WERI-Rb-1 (cell line): ENCODE measurements at regions not wholly inside any gene's neighbourhood (a gene's known extent, or its start where the extent isn't known, plus 50 kb on each side); places are given as distances from the start of the nearest gene placed in this dataset.

Experiments
- DNase-seq: peaks from one replicate; pipeline ENCODE4 v3.0.0-alpha.2; 2020
- H3K27ac ChIP-seq: fragments of 250-450 bp; sonication (Bioruptor Pico); 2 replicates; pipeline ENCODE4 v1.5.1; 2020; ENCODE audit warnings: mild to moderate bottlenecking, moderate library complexity
- H3K27me3 ChIP-seq: fragments of 250-450 bp; sonication (Bioruptor Pico); 2 replicates; pipeline ENCODE4 v1.5.1; 2021; ENCODE audit warnings: mild to moderate bottlenecking, low read depth, moderate library complexity; ENCODE audit not compliant: insufficient read depth, severe bottlenecking
- H3K36me3 ChIP-seq: fragments of 250-450 bp; sonication (Bioruptor Pico); 2 replicates; pipeline ENCODE4 v1.5.1; 2020; ENCODE audit warnings: mild to moderate bottlenecking, moderate library complexity
- H3K4me3 ChIP-seq: 2 replicates; pipeline ENCODE4 v1.5.1; 2011; ENCODE audit warnings: low read depth, mild to moderate bottlenecking, control low read depth, low read length
- H3K9me3 ChIP-seq: fragments of 250-450 bp; sonication (Bioruptor Pico); 2 replicates; pipeline ENCODE4 v1.5.1; 2021; ENCODE audit warnings: mild to moderate bottlenecking, moderate library complexity; ENCODE audit not compliant: severe bottlenecking
- CTCF ChIP-seq: IDR thresholded peaks from 2 replicates; pipeline ENCODE4 v1.5.1; 2011; ENCODE audit warnings: low read depth, mild to moderate bottlenecking, control low read depth, inconsistent platforms, low read length

- DNase-seq, result no peak
- Histone ChIP-seq H3K27me3 (peaks cover 69% of the 10 kb centered on the region), H3K27ac (no peak overlapping the region), H3K9me3 (no peaks in the 10 kb centered on the region), H3K4me3 (no peak overlapping the region), H3K36me3 (no peaks in the 10 kb centered on the region)
- no peak for TF ChIP-seq CTCF
Measured at GRCh38 chr5:160935776-160936175, 83.8 kb upstream of the ATP10B start.

- H3K9me3 ChIP-seq, result no peaks in the 10 kb centered on the region
- no peak overlapping the region for H3K27ac ChIP-seq
- H3K4me3 ChIP-seq, result no peak overlapping the region
- DNase-seq, result no peak
- H3K27me3 ChIP-seq, result peaks cover 74% of the 10 kb centered on the region
- no peak for TF ChIP-seq CTCF
- H3K36me3 ChIP-seq, result no peaks in the 10 kb centered on the region
Measured at GRCh38 chr5:160931283-160931682, 79.3 kb upstream of the ATP10B start.

GRCh38 chr5:160930406-160930805 lies 78.4 kb upstream of the ATP10B start:
- Histone ChIP-seq H3K27me3 (peaks cover 72% of the 10 kb centered on the region), H3K9me3 (no peaks in the 10 kb centered on the region), H3K27ac (no peak overlapping the region), H3K36me3 (no peaks in the 10 kb centered on the region), H3K4me3 (no peak overlapping the region)
- DNase-seq, result no peak
- TF ChIP-seq CTCF, result no peak

GRCh38 chr5:160929906-160930305 lies 77.9 kb upstream of the ATP10B start:
- Histone ChIP-seq H3K9me3 (no peaks in the 10 kb centered on the region), H3K4me3 (no peak overlapping the region), H3K36me3 (no peaks in the 10 kb centered on the region), H3K27ac (no peak overlapping the region), H3K27me3 (peaks cover 67% of the 10 kb centered on the region)
- TF ChIP-seq CTCF, result no peak
- DNase-seq, result no peak

- Histone ChIP-seq H3K36me3 (no peaks in the 10 kb centered on the region), H3K27ac (no peak overlapping the region), H3K4me3 (no peak overlapping the region), H3K9me3 (no peaks in the 10 kb centered on the region), H3K27me3 (peaks cover 61% of the 10 kb centered on the region)
- TF ChIP-seq CTCF, result no peak
- no peak for DNase-seq
Measured at GRCh38 chr5:160929360-160929759, 77.3 kb upstream of the ATP10B start.

GRCh38 chr5:160926428-160926827 lies 74.4 kb upstream of the ATP10B start:
- no peak overlapping the region for H3K4me3 ChIP-seq
- DNase-seq, result no peak
- H3K27ac ChIP-seq, result no peak overlapping the region
- H3K9me3 ChIP-seq, result no peaks in the 10 kb centered on the region
- no peaks in the 10 kb centered on the region for H3K36me3 ChIP-seq
- H3K27me3 ChIP-seq, result peaks cover 50% of the 10 kb centered on the region
- no peak for TF ChIP-seq CTCF
